ENCODE measurements at regions not wholly inside any gene's neighbourhood (a gene's known extent, or its start where the extent isn't known, plus 50 kb on each side); places are given as distances from the start of the nearest gene placed in this dataset.
"Not testable (repeated sequence)": the region's sequence is repeated elsewhere in the genome, so short reads cannot be mapped to it uniquely, and the experiment has no call there.

- H3K27ac Mint-ChIP-seq: no peak overlapping the region
- Histone ChIP-seq H3K4me3 (ENCODE audit: low read depth, low read length) (no peak overlapping the region), H3K4me1 (ENCODE audit: control insufficient read depth, insufficient read depth, low read length, poor library complexity, severe bottlenecking) (no peaks in the 10 kb centered on the region), H3K9me3 (ENCODE audit: control insufficient read depth in 2 of 2, low read length in 2 of 2) (no peaks in the 10 kb centered on the region), H3K27me3 (ENCODE audit: control insufficient read depth, insufficient read depth, low read length) (no peaks in the 10 kb centered on the region), H3K27ac (ENCODE audit: insufficient read depth, low read length, poor library complexity, severe bottlenecking) (no peak overlapping the region), H3K36me3 (ENCODE audit: control insufficient read depth, insufficient read depth, low read length) (no peaks in the 10 kb centered on the region)
- no peaks in the 10 kb centered on the region for H3K36me3 Mint-ChIP-seq
- H3K4me3 Mint-ChIP-seq: no peak overlapping the region
- H3K4me1 Mint-ChIP-seq: no peaks in the 10 kb centered on the region
- H3K27me3 Mint-ChIP-seq: peaks cover 5% of the 10 kb centered on the region
- peaks cover 0 to 5% (median 0%) of the 10 kb centered on the region in 7 donors for H3K9me3 Mint-ChIP-seq
- ATAC-seq (ENCODE audit: low read depth in 2 of 2) (no peak), DNase-seq (no peak)
Observed at GRCh38 chr7:116400522-116400921, 99.0 kb upstream of the CAV2 start.

GRCh38 chr7:116401711-116402110, 97.8 kb upstream of the CAV2 start:
- H3K9me3 ChIP-seq (ENCODE audit: control insufficient read depth in 2 of 2, low read length in 2 of 2): no peaks in the 10 kb centered on the region
- ATAC-seq (ENCODE audit: low read depth in 2 of 2): no peak

GRCh38 chr7:116403265-116403664, 96.3 kb upstream of the CAV2 start:
- H3K27ac Mint-ChIP-seq: no peak overlapping the region
- no peak overlapping the region for H3K4me3 Mint-ChIP-seq
- H3K36me3 ChIP-seq (ENCODE audit: control insufficient read depth, insufficient read depth, low read length): no peaks in the 10 kb centered on the region
- ATAC-seq (ENCODE audit: low read depth in 2 of 2) (no peak), DNase-seq (no peak)
- no peak overlapping the region for H3K27ac ChIP-seq (ENCODE audit: insufficient read depth, low read length, poor library complexity, severe bottlenecking)
- H3K4me1 ChIP-seq (ENCODE audit: control insufficient read depth, insufficient read depth, low read length, poor library complexity, severe bottlenecking): no peaks in the 10 kb centered on the region
- H3K4me3 ChIP-seq (ENCODE audit: low read depth, low read length): no peak overlapping the region
- no peaks in the 10 kb centered on the region for H3K27me3 ChIP-seq (ENCODE audit: control insufficient read depth, insufficient read depth, low read length)
- peaks cover 5% of the 10 kb centered on the region for H3K27me3 Mint-ChIP-seq
- no peaks in the 10 kb centered on the region for H3K36me3 Mint-ChIP-seq
- H3K4me1 Mint-ChIP-seq: no peaks in the 10 kb centered on the region
- H3K9me3 Mint-ChIP-seq: peaks cover 0 to 2% (median 0%) of the 10 kb centered on the region in 7 donors
- H3K9me3 ChIP-seq (ENCODE audit: control insufficient read depth in 2 of 2, low read length in 2 of 2): no peaks in the 10 kb centered on the region

More at GRCh38 chr7:116401711-116402110, 97.8 kb upstream of the CAV2 start:
- H3K27me3 Mint-ChIP-seq: peaks cover 5% of the 10 kb centered on the region
- H3K4me3 Mint-ChIP-seq: no peak overlapping the region
- H3K9me3 Mint-ChIP-seq: peaks cover 0 to 5% (median 0%) of the 10 kb centered on the region in 7 donors
- no peak overlapping the region for H3K27ac Mint-ChIP-seq
- H3K27me3 ChIP-seq (ENCODE audit: control insufficient read depth, insufficient read depth, low read length): no peaks in the 10 kb centered on the region
- no peak for DNase-seq
- H3K27ac ChIP-seq (ENCODE audit: insufficient read depth, low read length, poor library complexity, severe bottlenecking): no peak overlapping the region
- H3K4me1 Mint-ChIP-seq: no peaks in the 10 kb centered on the region
- H3K36me3 ChIP-seq (ENCODE audit: control insufficient read depth, insufficient read depth, low read length): no peaks in the 10 kb centered on the region
- H3K36me3 Mint-ChIP-seq: no peaks in the 10 kb centered on the region
- no peak overlapping the region for H3K4me3 ChIP-seq (ENCODE audit: low read depth, low read length)
- H3K4me1 ChIP-seq (ENCODE audit: control insufficient read depth, insufficient read depth, low read length, poor library complexity, severe bottlenecking): no peaks in the 10 kb centered on the region

DNA sequence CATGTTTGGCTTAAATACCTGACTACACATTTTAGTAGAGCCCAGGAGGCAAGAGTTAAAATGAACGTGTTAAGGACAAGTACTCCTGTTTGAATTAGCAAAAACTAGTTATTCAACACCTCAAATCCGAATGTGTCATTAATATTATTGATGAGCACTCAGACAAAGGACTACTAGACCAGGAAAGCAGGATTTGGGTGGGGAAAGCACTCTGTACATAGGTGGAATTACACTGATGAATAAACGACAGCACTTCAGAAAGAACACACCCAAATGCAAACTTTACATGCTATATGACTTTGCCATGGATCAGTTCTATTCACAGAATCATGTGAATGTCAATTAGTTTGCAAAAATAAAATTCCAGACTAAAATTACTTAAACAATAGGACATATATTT, 95.1 kb upstream of the CAV2 start:
- H3K27me3 Mint-ChIP-seq: peaks cover 5% of the 10 kb centered on the region
- Histone ChIP-seq H3K4me3 (ENCODE audit: low read depth, low read length) (no peak overlapping the region), H3K27ac (ENCODE audit: insufficient read depth, low read length, poor library complexity, severe bottlenecking) (no peak overlapping the region), H3K27me3 (ENCODE audit: control insufficient read depth, insufficient read depth, low read length) (no peaks in the 10 kb centered on the region), H3K9me3 (ENCODE audit: control insufficient read depth in 2 of 2, low read length in 2 of 2) (no peaks in the 10 kb centered on the region), H3K36me3 (ENCODE audit: control insufficient read depth, insufficient read depth, low read length) (no peaks in the 10 kb centered on the region), H3K4me1 (ENCODE audit: control insufficient read depth, insufficient read depth, low read length, poor library complexity, severe bottlenecking) (no peaks in the 10 kb centered on the region)
- H3K4me1 Mint-ChIP-seq: no peaks in the 10 kb centered on the region
- no peak overlapping the region for H3K27ac Mint-ChIP-seq
- H3K9me3 Mint-ChIP-seq: no peaks in the 10 kb centered on the region
- H3K36me3 Mint-ChIP-seq: no peaks in the 10 kb centered on the region
- ATAC-seq (ENCODE audit: low read depth in 2 of 2) (no peak), DNase-seq (no peak)
- no peak overlapping the region for H3K4me3 Mint-ChIP-seq

GRCh38 chr7:116405810-116406209, 93.7 kb upstream of the CAV2 start:
- DNase-seq (no peak), ATAC-seq (ENCODE audit: low read depth in 2 of 2) (no peak)
- Histone ChIP-seq H3K4me3 (ENCODE audit: low read depth, low read length) (no peak overlapping the region), H3K36me3 (ENCODE audit: control insufficient read depth, insufficient read depth, low read length) (no peaks in the 10 kb centered on the region), H3K27me3 (ENCODE audit: control insufficient read depth, insufficient read depth, low read length) (no peaks in the 10 kb centered on the region), H3K9me3 (ENCODE audit: control insufficient read depth in 2 of 2, low read length in 2 of 2) (no peaks in the 10 kb centered on the region), H3K4me1 (ENCODE audit: control insufficient read depth, insufficient read depth, low read length, poor library complexity, severe bottlenecking) (no peaks in the 10 kb centered on the region), H3K27ac (ENCODE audit: insufficient read depth, low read length, poor library complexity, severe bottlenecking) (no peak overlapping the region)
- H3K4me3 Mint-ChIP-seq: no peak overlapping the region
- H3K36me3 Mint-ChIP-seq: no peaks in the 10 kb centered on the region
- H3K27me3 Mint-ChIP-seq: peaks cover 5% of the 10 kb centered on the region
- H3K4me1 Mint-ChIP-seq: no peaks in the 10 kb centered on the region
- no peaks in the 10 kb centered on the region for H3K9me3 Mint-ChIP-seq
- H3K27ac Mint-ChIP-seq: no peak overlapping the region

DNA sequence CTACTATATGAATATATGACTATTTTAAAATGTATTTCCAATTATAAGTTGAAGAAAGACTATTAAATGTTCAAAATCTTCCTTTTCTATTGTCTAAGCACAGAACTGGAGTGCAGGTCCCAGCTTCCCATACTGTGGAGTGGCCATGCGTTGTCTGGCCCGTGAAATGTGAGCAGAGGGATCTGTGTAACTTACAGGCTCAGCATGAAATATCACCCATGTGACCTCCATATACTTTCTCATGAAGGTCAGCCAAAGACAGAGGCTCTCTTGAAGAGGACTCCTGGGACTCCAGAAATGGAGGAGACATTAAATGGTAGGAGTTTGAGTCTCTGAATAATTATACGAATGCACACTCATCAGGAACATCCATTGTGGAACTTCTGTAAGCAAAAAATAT, 92.4 kb upstream of the CAV2 start:
- Mint-ChIP-seq H3K27me3 (peaks cover 5% of the 10 kb centered on the region), H3K36me3 (no peaks in the 10 kb centered on the region), H3K9me3 (no peaks in the 10 kb centered on the region), H3K4me3 (no peak overlapping the region), H3K27ac (no peak overlapping the region), H3K4me1 (no peaks in the 10 kb centered on the region)
- Histone ChIP-seq H3K4me3 (ENCODE audit: low read depth, low read length) (no peak overlapping the region), H3K36me3 (ENCODE audit: control insufficient read depth, insufficient read depth, low read length) (no peaks in the 10 kb centered on the region), H3K4me1 (ENCODE audit: control insufficient read depth, insufficient read depth, low read length, poor library complexity, severe bottlenecking) (no peaks in the 10 kb centered on the region), H3K27ac (ENCODE audit: insufficient read depth, low read length, poor library complexity, severe bottlenecking) (no peak overlapping the region), H3K9me3 (ENCODE audit: control insufficient read depth in 2 of 2, low read length in 2 of 2) (no peaks in the 10 kb centered on the region), H3K27me3 (ENCODE audit: control insufficient read depth, insufficient read depth, low read length) (no peaks in the 10 kb centered on the region)
- DNase-seq: no peak
- no peak for ATAC-seq (ENCODE audit: low read depth in 2 of 2)

DNA sequence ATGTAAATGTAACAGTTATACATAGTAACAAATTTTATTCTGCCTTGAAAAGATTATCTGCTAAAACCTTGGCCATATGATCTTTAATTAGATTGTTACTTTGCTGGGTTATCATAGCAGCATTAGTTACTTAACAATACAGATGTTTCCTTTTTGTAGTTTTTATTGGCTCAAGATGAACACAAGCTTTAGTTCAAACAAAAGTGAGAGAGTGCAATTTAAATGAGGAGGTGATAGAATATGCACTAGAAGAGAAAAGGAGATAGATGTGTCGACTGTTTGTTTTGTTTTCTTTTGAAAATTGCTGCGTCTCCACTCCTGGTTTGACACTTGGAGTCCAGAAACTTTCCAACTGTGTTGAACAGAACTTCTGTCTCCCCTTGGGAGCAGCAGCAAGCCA, 91.4 kb upstream of the CAV2 start:
- H3K27ac Mint-ChIP-seq: no peak overlapping the region
- H3K4me3 Mint-ChIP-seq: no peak overlapping the region
- H3K27me3 ChIP-seq (ENCODE audit: control insufficient read depth, insufficient read depth, low read length): no peaks in the 10 kb centered on the region
- H3K27ac ChIP-seq (ENCODE audit: insufficient read depth, low read length, poor library complexity, severe bottlenecking): no peak overlapping the region
- H3K9me3 ChIP-seq (ENCODE audit: control insufficient read depth in 2 of 2, low read length in 2 of 2): no peaks in the 10 kb centered on the region
- H3K4me1 Mint-ChIP-seq: no peaks in the 10 kb centered on the region
- no peaks in the 10 kb centered on the region for H3K4me1 ChIP-seq (ENCODE audit: control insufficient read depth, insufficient read depth, low read length, poor library complexity, severe bottlenecking)
- no peaks in the 10 kb centered on the region for H3K9me3 Mint-ChIP-seq
- DNase-seq: no peak
- no peak overlapping the region for H3K4me3 ChIP-seq (ENCODE audit: low read depth, low read length)
- ATAC-seq (ENCODE audit: low read depth in 2 of 2): no peak
- no peaks in the 10 kb centered on the region for H3K36me3 ChIP-seq (ENCODE audit: control insufficient read depth, insufficient read depth, low read length)
- peaks cover 5% of the 10 kb centered on the region for H3K27me3 Mint-ChIP-seq
- no peaks in the 10 kb centered on the region for H3K36me3 Mint-ChIP-seq

DNA sequence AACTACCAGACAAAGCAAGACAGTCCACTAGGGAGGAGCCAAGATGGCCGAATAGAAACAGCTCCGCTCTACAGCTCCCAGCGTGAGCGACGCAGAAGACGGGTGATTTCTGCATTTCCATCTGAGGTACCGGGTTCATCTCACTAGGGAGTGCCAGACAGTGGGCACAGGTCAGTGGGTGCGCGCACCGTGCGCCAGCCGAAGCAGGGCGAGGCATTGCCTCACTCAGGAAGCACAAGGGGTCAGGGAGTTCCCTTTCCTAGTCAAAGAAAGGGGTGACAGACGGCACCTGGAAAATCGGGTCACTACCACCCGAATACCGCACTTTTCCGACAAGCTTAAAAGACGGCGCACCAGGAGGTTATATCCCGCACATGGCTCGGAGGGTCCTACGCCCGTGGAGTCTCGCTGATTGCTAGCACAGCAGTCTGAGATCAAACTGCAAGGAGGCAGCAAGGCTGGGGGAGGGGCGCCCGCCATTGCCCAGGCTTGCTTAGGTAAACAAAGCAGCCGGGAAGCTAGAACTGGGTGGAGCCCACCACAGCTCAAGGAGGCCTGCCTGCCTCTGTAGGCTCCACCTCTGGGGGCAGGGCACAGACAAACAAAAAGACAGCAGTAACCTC, 90.6 kb upstream of the CAV2 start:
- not testable (repeated sequence) for H3K4me3 Mint-ChIP-seq; H3K36me3 ChIP-seq (ENCODE audit: control insufficient read depth, insufficient read depth, low read length); ATAC-seq (ENCODE audit: low read depth in 2 of 2); H3K27ac Mint-ChIP-seq; H3K4me1 ChIP-seq (ENCODE audit: control insufficient read depth, insufficient read depth, low read length, poor library complexity, severe bottlenecking); H3K27ac ChIP-seq (ENCODE audit: insufficient read depth, low read length, poor library complexity, severe bottlenecking); H3K9me3 Mint-ChIP-seq; DNase-seq; H3K9me3 ChIP-seq (ENCODE audit: control insufficient read depth in 2 of 2, low read length in 2 of 2); H3K4me3 ChIP-seq (ENCODE audit: low read depth, low read length); H3K36me3 Mint-ChIP-seq; H3K27me3 ChIP-seq (ENCODE audit: control insufficient read depth, insufficient read depth, low read length); H3K4me1 Mint-ChIP-seq; H3K27me3 Mint-ChIP-seq

All from CD4-positive, CD25-positive, alpha-beta regulatory T cell (primary cell).